Rectal smooth muscle tissue (tissue), 1 donor: ENCODE measurements at regions not wholly inside any gene's neighbourhood (a gene's known extent, or its start where the extent isn't known, plus 50 kb on each side); places are given as distances from the start of the nearest gene placed in this dataset.
"Not testable (repeated sequence)": the region's sequence is repeated elsewhere in the genome, so short reads cannot be mapped to it uniquely, and the experiment has no call there.

Experiments used
- H3K27ac ChIP-seq: one replicate; pipeline ENCODE4 v1.7.0; 2013; ENCODE audit warnings: low read depth, low read length, inconsistent platforms
- H3K27me3 ChIP-seq: one replicate; pipeline ENCODE4 v1.7.0; 2013; ENCODE audit warnings: low read length; ENCODE audit not compliant: control insufficient read depth, insufficient read depth
- H3K36me3 ChIP-seq: one replicate; pipeline ENCODE4 v1.7.0; 2013; ENCODE audit warnings: low read length; ENCODE audit not compliant: control insufficient read depth, insufficient read depth
- H3K4me1 ChIP-seq: one replicate; pipeline ENCODE4 v1.7.0; 2013; ENCODE audit warnings: low read length; ENCODE audit not compliant: control insufficient read depth, insufficient read depth
- H3K4me3 ChIP-seq: one replicate; pipeline ENCODE4 v1.7.0; 2013; ENCODE audit warnings: low read length
- H3K9ac ChIP-seq: one replicate; pipeline ENCODE4 v1.7.0; 2013; ENCODE audit warnings: low read length

DNA sequence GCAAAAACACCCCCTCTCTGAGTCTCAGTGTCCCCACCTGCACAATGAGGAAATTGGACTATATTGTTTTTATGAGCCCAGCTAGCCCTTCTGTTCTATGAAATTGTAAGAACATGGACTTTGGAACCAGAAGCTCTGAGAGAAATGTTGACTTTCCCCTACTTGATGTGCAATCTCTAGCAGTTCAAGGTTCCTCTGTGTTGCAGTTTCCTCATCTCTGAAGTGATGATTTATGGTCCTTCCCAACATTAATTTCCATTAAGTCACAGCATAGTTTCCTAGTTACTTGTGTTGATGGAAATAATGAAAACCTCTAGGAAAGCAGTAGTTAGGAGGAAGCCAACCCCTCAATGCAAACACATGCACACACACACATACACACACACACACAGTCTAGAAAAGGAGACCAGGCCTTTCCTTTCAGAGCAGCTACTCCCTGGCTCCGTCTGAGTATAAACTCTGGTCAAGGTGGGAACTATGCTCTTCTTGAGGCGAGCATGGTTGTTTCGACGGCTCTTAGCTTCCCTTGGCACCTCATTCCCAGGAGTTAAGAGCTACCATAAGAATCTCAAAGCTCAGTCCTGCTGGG, 518.4 kb downstream of the SOX6 start:
- no peak overlapping the region for H3K27ac ChIP-seq

DNA sequence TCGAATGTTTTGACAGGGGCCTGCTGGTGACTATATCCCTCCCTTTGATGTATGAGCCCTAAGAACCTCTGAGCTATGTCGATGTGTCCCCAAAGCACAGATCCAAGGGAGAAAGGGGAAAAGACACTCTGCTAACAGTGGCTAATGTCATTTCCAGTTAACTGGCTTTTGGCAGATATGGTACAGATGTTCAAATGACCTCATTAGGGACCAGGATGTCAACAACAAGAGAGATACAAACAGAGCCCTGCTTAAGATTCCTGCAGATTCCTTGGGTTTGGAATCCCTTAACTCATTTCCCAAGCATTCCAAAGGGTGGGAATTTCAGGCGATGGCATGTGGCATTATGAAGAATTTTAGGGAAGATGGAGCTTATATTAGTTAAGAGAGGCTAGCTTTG, 517.3 kb downstream of the SOX6 start:
- Histone ChIP-seq H3K9ac (no peak overlapping the region), H3K4me1 (no peaks in the 10 kb centered on the region), H3K36me3 (no peaks in the 10 kb centered on the region), H3K27ac (no peak overlapping the region), H3K4me3 (no peak overlapping the region), H3K27me3 (no peaks in the 10 kb centered on the region)

More for the DNA sequence above, 518.4 kb downstream of the SOX6 start:
- H3K4me1 ChIP-seq: no peaks in the 10 kb centered on the region
- H3K36me3 ChIP-seq: no peaks in the 10 kb centered on the region
- no peak overlapping the region for H3K9ac ChIP-seq
- H3K27me3 ChIP-seq: no peaks in the 10 kb centered on the region
- no peak overlapping the region for H3K4me3 ChIP-seq

DNA sequence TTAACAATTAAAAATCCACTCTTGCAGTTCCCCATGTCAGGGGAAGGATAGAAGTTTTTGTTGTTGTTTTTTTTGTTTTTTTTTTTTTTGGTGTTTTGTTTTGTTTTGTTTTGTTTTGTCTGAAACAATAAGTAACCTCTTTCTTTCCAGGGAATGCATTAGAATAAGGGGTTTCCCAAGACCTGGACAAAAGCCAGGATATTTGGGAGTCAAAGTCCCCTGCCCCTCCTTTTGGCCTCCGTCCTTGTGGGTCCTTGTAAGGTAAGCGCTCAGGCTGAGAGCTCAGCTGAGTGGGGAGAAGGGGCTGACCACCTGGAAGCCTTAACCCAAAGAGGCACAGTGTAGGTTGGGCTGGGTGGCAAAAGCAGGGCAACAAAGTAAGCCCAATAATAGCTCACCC, 515.4 kb downstream of the SOX6 start:
- no peaks in the 10 kb centered on the region for H3K27me3 ChIP-seq
- no peak overlapping the region for H3K9ac ChIP-seq
- H3K27ac ChIP-seq: no peak overlapping the region
- no peaks in the 10 kb centered on the region for H3K36me3 ChIP-seq
- H3K4me1 ChIP-seq: no peaks in the 10 kb centered on the region
- H3K4me3 ChIP-seq: no peak overlapping the region

DNA sequence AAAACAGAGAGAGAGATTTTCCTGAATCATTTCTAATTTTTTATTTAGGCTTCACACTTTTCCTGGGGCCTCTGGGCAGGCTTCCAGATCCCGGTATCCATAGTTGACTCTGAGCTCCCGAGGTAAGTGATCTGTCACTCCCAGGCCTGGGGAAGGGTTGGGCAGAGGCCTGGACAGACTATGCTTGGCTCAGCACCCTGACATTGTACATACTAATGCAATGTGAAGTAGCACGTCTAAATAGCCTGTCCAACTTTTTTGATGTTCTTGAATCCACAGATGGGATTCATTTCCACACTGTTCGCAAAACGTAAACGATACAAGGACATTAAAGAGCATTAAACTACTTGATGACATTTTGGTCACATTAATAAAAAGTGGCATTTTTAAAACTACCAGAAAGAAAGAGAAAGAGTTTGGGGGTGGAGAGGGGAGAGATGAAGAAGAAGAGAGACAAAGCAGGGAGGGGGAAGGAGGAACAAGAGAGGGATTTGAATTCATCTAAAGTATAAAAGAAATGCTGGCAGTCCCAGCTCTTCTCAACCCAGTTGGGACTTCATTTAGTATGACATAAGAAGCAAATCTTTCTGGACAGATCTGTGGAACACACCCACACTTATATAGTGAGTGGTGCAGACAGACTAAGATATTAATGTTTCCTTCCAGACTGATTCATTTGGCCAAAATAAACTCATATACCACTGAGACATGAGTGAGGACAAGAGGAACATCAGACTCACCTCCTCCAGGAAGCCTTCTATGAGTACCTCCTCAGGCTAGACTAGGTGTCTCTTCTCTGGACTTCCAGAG, 514.2 kb downstream of the SOX6 start:
- H3K27me3 ChIP-seq: no peaks in the 10 kb centered on the region
- H3K27ac ChIP-seq: no peak overlapping the region
- no peak overlapping the region for H3K9ac ChIP-seq
- no peak overlapping the region for H3K4me3 ChIP-seq
- H3K36me3 ChIP-seq: no peaks in the 10 kb centered on the region
- no peaks in the 10 kb centered on the region for H3K4me1 ChIP-seq

DNA sequence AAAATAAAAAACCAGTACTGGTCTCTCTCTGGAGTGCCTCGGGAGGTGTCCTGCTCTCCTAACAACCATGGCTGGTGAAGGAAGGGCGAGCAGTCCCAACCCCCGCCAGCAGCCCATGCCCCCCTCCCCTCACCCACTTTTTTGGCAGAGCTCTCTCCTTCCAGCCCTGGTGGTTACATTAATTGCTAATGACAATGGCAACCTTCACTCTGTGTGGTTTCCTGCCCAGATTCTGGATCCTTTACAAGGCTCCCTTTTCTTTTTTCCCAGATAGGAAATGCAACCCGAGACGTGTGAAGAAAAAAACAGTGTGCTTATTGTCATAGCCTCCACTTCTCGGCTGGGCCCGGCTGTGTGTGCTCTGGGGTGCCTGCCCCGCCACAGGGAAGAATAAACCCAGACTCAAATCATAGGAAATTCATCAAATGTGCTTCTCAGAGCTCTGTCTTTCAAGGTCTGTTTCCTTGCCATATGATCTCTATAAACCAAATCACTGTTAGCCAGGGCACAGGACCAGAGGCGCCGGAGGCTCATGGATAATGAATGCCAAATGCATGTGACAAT, 513.0 kb downstream of the SOX6 start:
- Histone ChIP-seq H3K4me1 (no peaks in the 10 kb centered on the region), H3K4me3 (no peak overlapping the region), H3K27me3 (no peaks in the 10 kb centered on the region), H3K27ac (no peak overlapping the region), H3K9ac (no peak overlapping the region), H3K36me3 (no peaks in the 10 kb centered on the region)

DNA sequence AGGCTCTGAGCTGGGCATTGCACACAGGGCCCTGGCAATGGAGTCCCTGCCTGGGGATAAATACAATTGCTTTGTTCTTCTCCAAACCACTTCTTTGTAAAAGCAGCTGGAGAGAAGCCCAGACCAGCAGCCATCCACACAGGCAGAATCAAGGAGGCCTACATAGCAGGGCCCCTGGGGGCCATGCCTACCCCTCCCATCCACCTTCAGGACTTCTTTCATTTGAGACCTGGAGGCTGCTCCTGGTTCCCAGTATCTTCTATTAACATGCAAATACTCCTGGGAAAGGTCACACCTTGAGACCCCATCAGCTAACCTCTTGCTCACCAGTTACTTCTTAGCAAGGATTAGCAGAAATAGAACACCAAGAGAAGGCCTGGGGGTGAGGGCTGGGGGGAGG, 511.1 kb downstream of the SOX6 start:
- no peaks in the 10 kb centered on the region for H3K27me3 ChIP-seq
- H3K4me3 ChIP-seq: no peak overlapping the region
- no peak overlapping the region for H3K27ac ChIP-seq

DNA sequence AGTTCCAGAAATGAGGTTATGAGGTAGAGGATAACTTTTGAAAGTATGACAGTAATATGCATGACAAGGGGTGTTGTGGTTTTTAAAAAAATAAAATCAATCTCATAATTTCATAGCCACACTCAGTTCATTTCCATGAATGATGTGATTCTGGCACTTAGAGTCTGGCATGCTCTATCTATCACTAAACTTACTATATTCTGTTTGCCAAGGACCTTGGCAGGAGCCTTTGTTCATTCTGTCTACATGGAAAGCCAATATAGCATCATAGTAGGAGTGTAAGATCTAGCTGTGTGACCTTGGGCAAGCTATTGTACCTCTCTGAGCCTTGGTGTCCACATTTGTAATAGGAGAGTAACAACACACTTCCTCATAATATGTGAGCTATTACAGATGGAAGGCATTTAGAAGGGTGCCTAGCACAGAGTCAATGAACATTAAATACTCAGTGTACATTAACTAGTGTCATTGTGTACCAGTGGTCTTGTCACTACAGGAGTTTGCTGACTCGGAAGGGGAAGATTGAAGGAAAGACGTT, 507.6 kb downstream of the SOX6 start:
- Histone ChIP-seq H3K27ac (no peak overlapping the region), H3K4me3 (no peak overlapping the region), H3K4me1 (no peaks in the 10 kb centered on the region), H3K9ac (no peak overlapping the region), H3K36me3 (no peaks in the 10 kb centered on the region), H3K27me3 (no peaks in the 10 kb centered on the region)

More for the DNA sequence above, 511.1 kb downstream of the SOX6 start:
- H3K4me1 ChIP-seq: no peaks in the 10 kb centered on the region
- H3K36me3 ChIP-seq: no peaks in the 10 kb centered on the region
- H3K9ac ChIP-seq: no peak overlapping the region

DNA sequence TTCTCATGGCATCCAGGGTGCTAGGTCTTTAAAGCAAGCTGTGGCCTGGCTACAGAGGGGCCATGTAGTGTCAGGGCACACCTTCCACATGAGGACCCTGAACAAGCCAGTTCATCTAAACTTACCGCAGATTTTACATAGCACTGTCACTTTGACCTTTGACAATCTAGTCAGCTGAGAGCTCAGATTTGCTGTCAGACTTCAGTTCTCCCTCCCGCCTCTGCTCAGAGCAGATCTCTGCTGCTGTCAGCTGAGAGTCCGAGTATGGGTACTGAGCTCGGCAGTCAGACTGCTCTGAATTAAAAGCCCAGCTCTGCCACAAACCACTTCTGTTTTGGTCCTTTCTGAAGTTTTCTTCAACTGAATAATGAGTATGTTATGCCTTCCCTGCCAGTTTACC, 507.1 kb downstream of the SOX6 start:
- Histone ChIP-seq H3K27me3 (no peaks in the 10 kb centered on the region), H3K4me3 (no peak overlapping the region), H3K9ac (no peak overlapping the region), H3K36me3 (no peaks in the 10 kb centered on the region), H3K4me1 (no peaks in the 10 kb centered on the region), H3K27ac (no peak overlapping the region)

DNA sequence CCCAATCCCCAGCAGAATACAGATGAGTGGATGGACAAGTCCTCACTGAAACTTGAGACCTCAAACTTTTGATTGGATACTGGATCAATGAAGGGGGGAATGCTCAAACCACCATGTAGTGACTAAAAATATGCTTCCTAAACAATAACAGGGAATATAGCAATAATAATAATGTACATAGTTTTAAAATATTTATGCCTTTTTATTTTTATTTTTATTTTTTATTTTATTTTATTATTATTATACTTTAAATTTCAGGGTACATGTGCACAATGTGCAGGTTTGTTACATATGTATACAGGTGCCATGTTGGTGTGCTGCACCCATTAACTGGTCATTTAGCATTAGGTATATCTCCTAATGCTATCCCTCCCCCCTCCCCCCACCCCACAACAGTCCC, 506.0 kb downstream of the SOX6 start:
- not testable (repeated sequence) for H3K27me3 ChIP-seq, H3K36me3 ChIP-seq, H3K4me1 ChIP-seq, H3K27ac ChIP-seq, H3K4me3 ChIP-seq, H3K9ac ChIP-seq

DNA sequence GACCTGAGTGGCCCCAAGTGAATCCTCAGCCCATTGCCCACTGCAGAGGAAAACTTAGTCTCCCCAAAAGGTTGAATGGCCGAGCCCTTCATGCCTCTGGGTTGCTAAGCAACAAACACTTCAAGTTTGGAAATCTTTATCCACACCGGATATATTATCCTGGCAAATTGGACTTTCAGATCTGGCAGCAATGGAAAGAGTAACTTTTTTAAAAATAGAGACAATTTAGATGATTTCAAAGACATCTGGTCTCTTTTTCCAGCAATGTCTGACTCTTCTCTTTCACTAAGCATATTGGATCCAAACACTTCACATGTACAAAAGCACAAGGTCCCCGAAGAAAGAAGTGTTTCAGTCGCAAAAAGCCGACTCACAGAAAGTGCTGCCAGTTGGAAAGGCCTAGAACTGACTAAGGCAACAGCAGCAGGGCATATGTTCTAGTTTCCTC, 505.3 kb downstream of the SOX6 start:
- no peaks in the 10 kb centered on the region for H3K36me3 ChIP-seq

DNA sequence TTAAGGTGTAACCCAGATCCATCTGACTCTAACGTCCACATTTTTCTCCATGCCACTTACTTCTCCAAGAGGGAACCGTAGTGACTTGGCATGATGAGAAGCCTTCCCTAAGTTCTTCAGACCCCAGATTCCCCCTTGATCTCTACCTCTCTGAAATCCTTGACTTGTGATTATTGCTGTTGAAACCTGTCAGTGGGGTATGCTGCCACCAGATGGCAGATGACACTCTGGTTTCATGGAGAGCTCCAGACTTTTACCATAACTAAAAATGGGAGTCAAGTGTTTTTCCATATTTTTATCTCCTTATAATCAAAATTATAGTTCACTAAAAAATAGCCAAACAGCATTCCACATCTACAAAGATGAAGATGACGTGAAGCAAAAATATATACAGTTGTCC, 504.2 kb downstream of the SOX6 start:
- H3K36me3 ChIP-seq: no peaks in the 10 kb centered on the region
- H3K27ac ChIP-seq: no peak overlapping the region
- no peak overlapping the region for H3K9ac ChIP-seq
- no peak overlapping the region for H3K4me3 ChIP-seq
- no peaks in the 10 kb centered on the region for H3K27me3 ChIP-seq
- H3K4me1 ChIP-seq: no peaks in the 10 kb centered on the region

More for the DNA sequence above, 505.3 kb downstream of the SOX6 start:
- Histone ChIP-seq H3K9ac (no peak overlapping the region), H3K27ac (no peak overlapping the region), H3K4me1 (no peaks in the 10 kb centered on the region), H3K27me3 (no peaks in the 10 kb centered on the region), H3K4me3 (no peak overlapping the region)

DNA sequence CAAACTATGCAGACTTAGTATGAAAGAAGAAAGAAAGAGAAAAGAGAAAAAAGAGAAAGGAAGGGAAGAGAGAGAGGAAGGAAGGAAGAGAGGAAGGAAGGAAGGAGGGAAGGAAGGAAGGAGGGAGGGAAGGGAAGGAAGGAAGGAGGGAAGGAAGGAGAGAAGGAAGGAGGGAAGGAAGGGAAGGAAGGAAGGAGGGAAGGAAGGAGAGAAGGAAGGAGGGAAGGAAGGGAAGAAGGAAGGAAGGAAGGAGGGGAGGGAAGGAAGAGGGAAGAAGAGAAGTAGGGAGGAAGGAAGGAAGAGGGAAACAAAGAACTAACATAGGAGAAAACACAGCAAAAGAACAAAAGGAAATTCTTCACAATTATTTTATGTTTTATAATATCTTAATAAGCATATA, 502.1 kb downstream of the SOX6 start:
- Histone ChIP-seq H3K4me1 (no peaks in the 10 kb centered on the region), H3K9ac (no peak overlapping the region), H3K27me3 (no peaks in the 10 kb centered on the region), H3K36me3 (no peaks in the 10 kb centered on the region), H3K4me3 (no peak overlapping the region), H3K27ac (no peak overlapping the region)
